Muscle layer of colon (tissue), 2 donors: ENCODE measurements at regions not wholly inside any gene's neighbourhood (a gene's known extent, or its start where the extent isn't known, plus 50 kb on each side); places are given as distances from the start of the nearest gene placed in this dataset.
"Not testable (repeated sequence)": the region's sequence is repeated elsewhere in the genome, so short reads cannot be mapped to it uniquely, and the experiment has no call there.

Experiments
- H3K27ac ChIP-seq: one replicate; pipeline ENCODE4 v1.7.0; 2013; ENCODE audit warnings: low read depth, mild to moderate bottlenecking, low read length, moderate library complexity
- H3K27me3 ChIP-seq, 2 donors: one replicate each; pipeline ENCODE4 v1.7.0; 2013; ENCODE audit warnings: low read length in 2 of 2, mild to moderate bottlenecking in 2 of 2; ENCODE audit not compliant: insufficient read depth in 2 of 2, control insufficient read depth in 1 of 2
- H3K36me3 ChIP-seq: one replicate; pipeline ENCODE4 v1.7.0; 2013; ENCODE audit warnings: mild to moderate bottlenecking, low read length; ENCODE audit not compliant: insufficient read depth
- H3K4me1 ChIP-seq: one replicate; pipeline ENCODE4 v1.7.0; 2013; ENCODE audit warnings: mild to moderate bottlenecking, low read length; ENCODE audit not compliant: insufficient read depth
- H3K4me3 ChIP-seq, 2 donors: one replicate each; pipeline ENCODE4 v1.7.0; 2013; ENCODE audit warnings: low read length in 2 of 2, low read depth in 1 of 2, mild to moderate bottlenecking in 1 of 2, moderate library complexity in 1 of 2
- H3K9ac ChIP-seq: one replicate; pipeline ENCODE4 v1.7.0; 2013; ENCODE audit warnings: low read length
- H3K9me3 ChIP-seq: one replicate; pipeline ENCODE4 v1.7.0; 2013; ENCODE audit warnings: mild to moderate bottlenecking, low read length
- donor health status: abdominal sarcoma.
- donor health status: Adenocarcinoma of cecum.

GRCh38 chr18:41052625-41053024 lies 902.4 kb upstream of the PIK3C3 start:
- Histone ChIP-seq H3K4me1 (no peaks in the 10 kb centered on the region), H3K9ac (no peak overlapping the region), H3K27me3 (no peaks in the 10 kb centered on the region), H3K4me3 (no peak overlapping the region), H3K27ac (no peak overlapping the region), H3K36me3 (no peaks in the 10 kb centered on the region), H3K9me3 (no peaks in the 10 kb centered on the region)

DNA sequence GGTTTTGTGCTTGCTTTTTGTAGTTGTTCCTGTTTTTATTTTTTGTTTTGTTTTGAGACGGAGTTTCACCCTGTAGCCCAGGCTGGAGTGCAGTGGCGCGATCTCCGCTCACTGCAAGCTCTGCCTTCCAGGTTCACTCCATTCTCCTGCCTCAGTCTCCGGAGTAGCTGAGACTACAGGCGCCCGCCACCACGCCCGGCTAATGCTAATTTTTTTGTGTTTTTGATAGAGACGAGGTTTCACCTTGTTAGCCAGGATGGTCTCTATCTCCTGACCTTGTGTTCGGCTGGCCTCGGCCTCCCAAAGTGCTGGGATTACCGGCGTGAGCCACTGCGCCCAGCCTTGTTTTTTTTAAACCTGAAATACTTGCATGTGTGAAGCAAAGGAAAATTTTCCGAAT lies 908.8 kb upstream of the PIK3C3 start:
- H3K9ac ChIP-seq, H3K4me3 ChIP-seq, H3K27ac ChIP-seq, H3K4me1 ChIP-seq, H3K27me3 ChIP-seq, H3K36me3 ChIP-seq, H3K9me3 ChIP-seq: not testable (repeated sequence)

- no peak overlapping the region for H3K9ac ChIP-seq
- H3K9me3 ChIP-seq: no peaks in the 10 kb centered on the region
- H3K27me3 ChIP-seq: no peaks in the 10 kb centered on the region
- no peak overlapping the region for H3K27ac ChIP-seq
- H3K36me3 ChIP-seq: no peaks in the 10 kb centered on the region
- no peaks in the 10 kb centered on the region for H3K4me1 ChIP-seq
- H3K4me3 ChIP-seq: no peak overlapping the region
Observed at GRCh38 chr18:41043876-41044275, 911.2 kb upstream of the PIK3C3 start.

DNA sequence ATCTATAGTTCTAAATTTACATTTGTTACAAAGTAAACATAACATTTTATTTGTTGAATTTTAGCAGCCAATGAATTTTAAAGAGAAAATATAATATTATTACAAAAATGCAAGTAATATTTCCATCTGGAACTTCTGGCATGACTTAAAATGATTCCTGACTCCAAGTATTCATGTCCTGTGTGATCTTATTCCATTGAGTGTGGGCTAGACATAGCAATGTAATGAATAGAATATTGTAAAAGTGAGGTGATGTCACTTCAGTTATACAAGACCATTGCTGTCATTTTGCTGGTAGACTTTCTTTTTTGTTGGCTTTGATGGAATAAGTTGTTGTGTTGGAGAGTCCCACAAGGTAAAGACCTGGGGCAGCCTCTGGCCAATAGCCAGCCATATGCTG lies 912.2 kb upstream of the PIK3C3 start:
- no peak overlapping the region for H3K27ac ChIP-seq
- H3K4me1 ChIP-seq: peaks cover 7% of the 10 kb centered on the region
- no peaks in the 10 kb centered on the region for H3K27me3 ChIP-seq
- H3K4me3 ChIP-seq: no peak overlapping the region
- H3K9ac ChIP-seq: no peak overlapping the region
- no peaks in the 10 kb centered on the region for H3K36me3 ChIP-seq
- no peaks in the 10 kb centered on the region for H3K9me3 ChIP-seq

DNA sequence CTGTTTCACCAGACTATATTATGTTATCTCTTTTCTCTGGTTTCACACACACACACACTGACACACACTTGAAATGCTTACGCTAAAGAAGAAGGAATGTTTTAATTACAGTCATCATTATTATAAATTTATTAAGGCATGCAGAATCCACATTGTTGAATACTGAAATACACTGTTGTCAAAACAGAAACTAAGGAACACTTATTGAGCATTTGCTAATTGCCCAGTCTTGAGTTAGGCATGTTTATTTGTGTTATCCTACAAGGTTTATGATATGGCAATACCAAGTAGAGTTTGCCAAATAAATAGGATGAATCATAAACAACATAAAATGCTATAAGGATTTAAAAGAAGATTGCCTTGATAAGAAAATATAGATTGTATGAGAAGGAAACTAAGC lies 917.0 kb upstream of the PIK3C3 start:
- no peak overlapping the region for H3K9ac ChIP-seq
- no peaks in the 10 kb centered on the region for H3K9me3 ChIP-seq
- H3K27ac ChIP-seq: no peak overlapping the region
- H3K4me3 ChIP-seq: no peak overlapping the region
- peaks cover 13% of the 10 kb centered on the region for H3K4me1 ChIP-seq
- no peaks in the 10 kb centered on the region for H3K27me3 ChIP-seq
- no peaks in the 10 kb centered on the region for H3K36me3 ChIP-seq

DNA sequence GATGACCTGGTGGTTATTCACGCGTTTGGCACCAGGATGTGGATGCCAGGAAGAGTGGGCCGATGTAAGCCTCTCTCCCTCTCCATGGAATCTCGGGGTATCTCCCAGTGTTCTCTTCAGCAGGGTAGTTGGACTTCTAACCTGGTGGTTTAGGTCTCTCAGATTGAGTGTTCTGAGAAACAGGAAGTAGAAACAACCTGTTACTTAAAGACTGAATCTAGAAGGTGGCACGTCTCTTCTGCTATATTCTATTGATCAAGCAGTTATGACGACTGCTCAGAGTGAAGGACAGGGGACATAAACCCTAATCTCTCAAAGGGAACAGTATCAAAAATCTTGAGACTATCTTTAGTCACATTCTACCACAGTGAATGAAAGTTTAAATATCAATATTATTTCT lies 918.7 kb upstream of the PIK3C3 start:
- Histone ChIP-seq H3K4me1 (peaks cover 13% of the 10 kb centered on the region), H3K9ac (no peak overlapping the region), H3K27ac (no peak overlapping the region), H3K36me3 (no peaks in the 10 kb centered on the region), H3K4me3 (no peak overlapping the region), H3K27me3 (no peaks in the 10 kb centered on the region), H3K9me3 (no peaks in the 10 kb centered on the region)

GRCh38 chr18:41034413-41034812 lies 920.6 kb upstream of the PIK3C3 start:
- Histone ChIP-seq H3K36me3 (no peaks in the 10 kb centered on the region), H3K27me3 (no peaks in the 10 kb centered on the region), H3K9me3 (no peaks in the 10 kb centered on the region), H3K27ac (no peak overlapping the region), H3K9ac (no peak overlapping the region), H3K4me3 (no peak overlapping the region), H3K4me1 (peaks cover 13% of the 10 kb centered on the region)

DNA sequence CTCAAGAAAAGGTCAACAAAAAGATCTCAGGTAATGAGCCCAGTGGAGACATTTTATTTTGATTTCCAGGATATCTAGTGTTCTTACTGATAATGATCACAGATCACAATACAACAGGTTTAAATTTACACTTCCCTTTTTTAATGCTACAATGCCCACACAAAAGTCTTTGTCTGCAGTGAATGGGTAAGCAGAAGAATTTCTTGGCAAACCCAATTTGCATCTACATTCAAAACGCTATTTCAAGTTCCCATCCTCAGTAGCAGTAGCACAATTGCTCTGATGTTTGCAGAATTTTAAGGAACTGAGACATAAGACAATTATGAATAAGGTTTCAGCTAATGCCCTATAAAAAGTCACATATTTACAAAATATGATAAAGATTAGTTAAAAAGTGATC lies 929.4 kb upstream of the PIK3C3 start:
- no peaks in the 10 kb centered on the region for H3K27me3 ChIP-seq
- H3K4me3 ChIP-seq: no peak overlapping the region
- no peaks in the 10 kb centered on the region for H3K36me3 ChIP-seq
- H3K9ac ChIP-seq: no peak overlapping the region
- no peak overlapping the region for H3K27ac ChIP-seq
- no peaks in the 10 kb centered on the region for H3K9me3 ChIP-seq
- H3K4me1 ChIP-seq: no peaks in the 10 kb centered on the region

GRCh38 chr18:41024792-41025191 lies 930.2 kb upstream of the PIK3C3 start:
- H3K4me1 ChIP-seq: no peaks in the 10 kb centered on the region
- no peak overlapping the region for H3K9ac ChIP-seq
- H3K4me3 ChIP-seq: no peak overlapping the region
- H3K27ac ChIP-seq: no peak overlapping the region
- no peaks in the 10 kb centered on the region for H3K36me3 ChIP-seq
- no peaks in the 10 kb centered on the region for H3K27me3 ChIP-seq
- H3K9me3 ChIP-seq: no peaks in the 10 kb centered on the region

GRCh38 chr18:41022484-41022883 lies 932.5 kb upstream of the PIK3C3 start:
- no peak overlapping the region for H3K4me3 ChIP-seq
- H3K27ac ChIP-seq: no peak overlapping the region
- no peaks in the 10 kb centered on the region for H3K27me3 ChIP-seq
- no peak overlapping the region for H3K9ac ChIP-seq
- H3K36me3 ChIP-seq: no peaks in the 10 kb centered on the region
- H3K9me3 ChIP-seq: no peaks in the 10 kb centered on the region
- H3K4me1 ChIP-seq: no peaks in the 10 kb centered on the region

GRCh38 chr18:41021089-41021488 lies 933.9 kb upstream of the PIK3C3 start:
- no peaks in the 10 kb centered on the region for H3K4me1 ChIP-seq
- no peak overlapping the region for H3K27ac ChIP-seq
- no peaks in the 10 kb centered on the region for H3K9me3 ChIP-seq
- H3K27me3 ChIP-seq: no peaks in the 10 kb centered on the region
- no peaks in the 10 kb centered on the region for H3K36me3 ChIP-seq
- H3K9ac ChIP-seq: no peak overlapping the region
- no peak overlapping the region for H3K4me3 ChIP-seq

DNA sequence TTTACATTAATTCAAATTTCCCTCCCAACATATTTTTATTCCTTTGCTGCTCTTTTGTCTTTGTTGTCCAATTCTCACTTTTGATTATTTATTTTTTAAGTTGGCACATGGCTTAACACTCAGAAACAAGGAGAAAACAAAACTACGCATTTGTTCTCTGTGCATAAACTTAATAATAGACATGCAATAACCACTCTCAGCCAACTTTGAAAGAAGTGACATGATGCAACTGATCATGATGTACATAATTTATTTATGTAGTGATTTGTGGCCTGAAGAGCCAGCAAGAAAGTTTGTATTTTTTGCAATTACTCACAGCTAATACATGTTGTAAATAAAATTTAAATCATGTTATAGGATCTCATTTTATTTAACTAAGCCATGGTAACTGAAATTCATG lies 942.8 kb upstream of the PIK3C3 start:
- no peaks in the 10 kb centered on the region for H3K4me1 ChIP-seq
- no peak overlapping the region for H3K4me3 ChIP-seq
- H3K9me3 ChIP-seq: no peaks in the 10 kb centered on the region
- H3K27ac ChIP-seq: no peak overlapping the region
- no peaks in the 10 kb centered on the region for H3K27me3 ChIP-seq
- no peaks in the 10 kb centered on the region for H3K36me3 ChIP-seq
- H3K9ac ChIP-seq: no peak overlapping the region
